NCI-H2196 treated with DMSO at 0.1 percent for 48 hours (cell line): ENCODE measurements at regions not wholly inside any gene's neighbourhood (a gene's known extent, or its start where the extent isn't known, plus 50 kb on each side); places are given as distances from the start of the nearest gene placed in this dataset.

Experiments
- DNase-seq: peaks from one replicate; lab custom pipeline; 2025; ENCODE audit not compliant: unreplicated experiment; lab: John Stamatoyannopoulos, UW

DNA sequence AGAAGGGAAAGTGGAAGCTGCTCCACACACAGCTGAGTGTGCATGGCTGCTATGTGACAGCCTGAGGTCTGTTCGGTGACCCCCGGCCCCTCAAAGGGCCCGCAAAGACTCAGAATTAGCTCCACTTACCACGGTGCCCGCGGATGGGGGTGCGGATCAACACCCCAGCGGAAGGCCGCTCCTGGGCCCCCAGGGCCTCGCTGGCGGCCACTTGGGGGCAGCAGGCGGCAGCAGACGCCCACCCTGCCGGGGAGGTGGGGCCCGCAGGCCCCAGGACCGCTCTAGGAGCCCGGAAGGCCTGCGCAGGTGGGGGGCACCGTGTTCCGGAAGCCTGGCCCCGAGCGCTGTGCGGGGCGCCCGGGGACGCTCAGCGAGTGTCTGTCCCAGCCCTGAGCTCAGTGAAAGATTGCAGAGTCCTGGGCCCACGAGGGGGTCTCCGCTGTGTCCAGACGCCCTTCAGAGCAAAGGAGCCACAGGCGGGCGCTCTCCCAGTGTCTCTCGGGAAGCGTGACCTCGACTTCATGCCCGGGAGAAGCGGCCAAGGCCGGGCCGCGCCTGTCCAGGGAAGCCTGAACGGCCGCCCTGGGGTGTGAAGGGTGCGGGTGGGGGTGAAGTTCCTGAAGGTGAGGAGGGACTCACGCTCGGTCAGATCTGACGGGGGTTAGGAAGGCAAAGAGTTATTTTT, 118.7 kb downstream of the VAPA start:
- DNase-seq: no peak

DNA sequence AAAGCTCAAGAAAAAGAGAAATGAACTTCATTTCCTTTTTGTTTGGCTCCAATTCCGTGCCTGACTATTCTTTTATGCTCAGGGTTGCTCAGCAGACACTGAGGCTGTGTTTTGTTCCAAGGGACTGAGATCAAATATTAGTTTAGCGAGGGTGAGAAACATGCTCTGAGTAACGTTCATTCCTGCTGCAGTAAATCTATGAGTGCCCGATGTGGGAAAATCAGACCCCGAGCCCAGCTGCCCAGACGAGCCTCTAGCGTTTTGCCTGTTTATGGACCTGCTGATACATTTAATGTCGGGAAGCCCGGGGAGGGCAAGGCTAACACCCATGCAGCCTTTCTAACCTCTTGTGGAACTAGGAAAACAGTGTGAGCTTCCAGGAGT, 119.2 kb downstream of the VAPA start:
- DNase-seq: no peak

DNA sequence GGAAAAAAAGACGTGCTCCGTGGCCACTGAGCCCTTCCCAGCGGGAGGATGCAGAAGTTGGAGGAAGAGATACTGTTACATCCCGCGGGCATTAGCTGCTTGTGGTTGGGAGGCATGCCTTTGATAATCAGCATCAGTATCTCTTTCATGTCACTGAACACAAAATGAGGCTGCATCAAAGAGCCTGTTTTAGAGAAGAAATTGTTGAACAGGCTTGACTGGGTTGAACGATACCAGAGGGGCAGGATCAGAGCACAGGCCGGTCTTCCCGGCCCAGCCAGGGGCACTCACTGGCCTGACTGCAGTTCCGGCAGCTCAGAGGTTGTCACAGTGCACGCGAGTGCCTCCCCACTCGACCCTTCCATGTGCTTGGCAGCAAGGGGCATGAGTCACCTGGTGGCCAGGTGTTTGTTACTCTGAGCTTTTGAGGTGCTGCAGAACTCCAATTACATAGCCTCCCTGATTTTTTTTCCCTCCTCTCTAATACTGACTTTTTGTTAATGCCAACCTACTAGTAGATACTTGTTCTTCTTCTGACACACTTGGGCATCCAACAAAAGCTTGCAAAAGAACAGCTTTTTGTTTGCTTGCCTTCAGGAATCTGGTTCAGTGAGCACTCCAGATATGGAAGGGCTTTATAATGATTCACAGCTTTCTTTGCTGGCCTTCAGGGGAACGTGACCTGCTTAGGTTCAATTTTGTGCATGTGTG, 121.6 kb downstream of the VAPA start:
- peak; percentile 93 for DNase-seq

DNA sequence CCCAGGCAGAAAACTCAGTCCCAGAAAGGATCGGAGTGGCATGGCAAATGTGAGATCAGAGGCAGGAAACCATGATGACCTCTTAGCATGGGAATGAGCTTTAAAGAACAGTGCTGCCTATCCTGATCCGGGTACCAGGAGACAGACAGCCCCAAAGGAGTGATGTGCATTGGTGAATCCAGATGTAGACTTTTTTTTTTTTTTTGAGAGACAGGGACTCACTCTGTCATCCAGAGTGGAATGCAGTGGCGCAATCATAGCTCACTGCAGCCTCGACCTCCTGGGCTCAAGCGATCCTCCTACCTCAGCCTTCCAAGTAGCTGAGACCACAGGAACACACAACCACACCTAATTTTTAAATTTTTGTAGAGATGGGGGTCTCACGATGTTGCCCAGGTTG, 122.7 kb downstream of the VAPA start:
- DNase-seq: no peak

DNA sequence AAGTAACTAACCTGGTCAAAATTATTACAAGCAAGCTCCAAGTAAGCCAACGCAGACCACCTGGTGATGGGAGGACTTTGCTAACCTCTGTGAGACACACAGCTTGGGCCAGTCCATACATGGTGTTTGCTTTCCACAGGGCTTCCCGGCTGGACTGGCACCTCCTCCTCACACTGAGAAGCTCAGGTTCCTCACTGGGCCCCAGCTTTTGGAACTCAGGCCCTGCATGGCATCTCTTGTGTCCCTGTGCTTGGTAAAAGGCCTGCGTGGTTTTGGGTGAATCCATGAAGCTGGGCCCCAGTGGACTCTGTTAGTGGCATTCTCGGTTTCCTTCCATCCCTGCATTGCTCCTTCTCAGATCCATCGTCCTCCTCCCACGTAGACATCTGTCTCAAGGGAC, 123.4 kb downstream of the VAPA start:
- no peak for DNase-seq

DNA sequence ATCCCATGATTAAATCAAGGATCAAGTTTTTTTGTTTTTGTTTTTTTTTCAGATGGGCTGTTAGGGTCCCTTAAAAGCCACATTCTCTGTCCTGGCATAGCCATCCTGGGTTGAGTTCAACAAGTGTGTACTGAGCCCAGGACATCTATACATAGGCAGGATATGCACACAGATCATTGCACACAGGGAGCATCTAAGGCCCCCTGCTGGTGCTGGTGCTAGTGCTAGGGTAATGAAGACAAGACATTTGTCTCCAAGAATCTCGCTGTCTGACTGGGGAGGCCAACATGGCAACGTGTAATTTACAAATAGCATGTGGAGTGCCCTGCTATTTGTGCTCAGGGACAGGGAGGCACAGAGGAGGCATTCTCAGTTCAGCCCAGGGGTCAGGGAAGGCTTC, 124.5 kb downstream of the VAPA start:
- DNase-seq: no peak

DNA sequence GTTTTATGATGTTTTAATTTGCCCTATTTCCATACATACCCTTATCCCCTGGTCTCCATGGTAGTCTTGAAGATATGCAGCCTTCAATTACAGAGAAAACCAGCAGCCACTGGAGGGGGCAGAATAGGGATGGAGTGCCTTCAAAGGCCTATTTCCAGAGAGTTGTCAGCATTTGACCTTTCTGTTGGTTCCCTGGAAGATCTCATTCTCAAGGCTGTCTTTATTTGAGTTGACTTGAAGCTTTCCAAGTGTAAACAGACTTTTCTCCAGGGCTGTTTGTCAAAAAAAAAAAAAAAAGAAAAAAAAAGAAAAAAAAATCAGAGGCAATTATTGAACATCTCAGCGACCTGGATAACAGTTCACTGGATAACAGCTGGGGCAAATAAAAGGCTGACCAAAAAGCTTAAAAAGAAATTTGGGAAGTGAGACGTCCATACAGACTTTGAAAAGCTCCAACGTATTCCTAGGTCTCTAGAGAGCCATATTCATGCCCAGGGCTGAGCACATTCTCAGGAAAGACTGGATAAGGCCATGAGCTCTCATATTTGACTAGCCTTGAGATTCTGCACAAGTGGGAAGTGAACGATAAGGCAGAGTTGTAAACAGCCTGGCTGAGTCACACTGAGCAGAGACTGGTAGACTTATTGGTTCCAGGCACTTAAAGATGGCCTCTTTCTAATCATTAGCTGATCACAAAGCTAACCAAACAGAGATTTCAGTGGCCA, 126.6 kb downstream of the VAPA start:
- DNase-seq: no peak

DNA sequence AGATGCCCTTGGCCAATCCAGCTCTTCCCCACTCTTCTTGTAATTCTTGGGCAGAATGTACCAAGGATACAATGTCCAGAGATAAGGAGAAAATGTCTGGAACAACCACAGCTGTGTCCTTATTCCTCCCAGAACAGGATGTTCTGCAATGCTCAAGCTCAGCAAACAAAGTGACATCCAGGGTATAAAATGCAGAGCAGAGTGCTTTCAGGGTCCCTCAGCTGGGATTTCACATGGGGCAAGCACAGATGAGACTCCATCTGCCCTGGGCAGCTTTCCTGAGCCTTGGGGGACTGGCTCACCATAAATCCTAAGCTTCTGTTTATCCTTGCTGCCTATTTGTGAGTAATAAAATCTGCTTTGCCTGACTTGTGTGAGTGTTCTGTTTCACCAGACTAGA, 127.4 kb downstream of the VAPA start:
- no peak for DNase-seq

DNA sequence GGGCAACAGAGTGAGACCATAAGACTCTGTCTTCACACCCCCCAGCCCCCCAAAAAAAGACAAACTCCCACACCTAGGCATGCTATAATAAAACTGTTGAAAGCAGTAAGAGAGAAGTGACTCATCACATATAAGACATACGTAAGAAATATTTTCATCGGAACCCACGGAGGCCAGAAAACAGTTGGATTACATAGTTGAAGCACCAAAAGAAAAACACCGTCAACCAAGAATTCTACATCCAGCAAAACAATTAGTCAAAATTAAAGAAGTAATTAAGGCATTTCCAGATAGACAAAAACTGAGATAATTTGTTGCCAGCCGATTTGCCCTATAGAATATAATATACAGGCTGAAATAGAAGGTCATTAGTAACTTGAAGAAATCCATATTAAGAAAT, 128.7 kb downstream of the VAPA start:
- DNase-seq: no peak

DNA sequence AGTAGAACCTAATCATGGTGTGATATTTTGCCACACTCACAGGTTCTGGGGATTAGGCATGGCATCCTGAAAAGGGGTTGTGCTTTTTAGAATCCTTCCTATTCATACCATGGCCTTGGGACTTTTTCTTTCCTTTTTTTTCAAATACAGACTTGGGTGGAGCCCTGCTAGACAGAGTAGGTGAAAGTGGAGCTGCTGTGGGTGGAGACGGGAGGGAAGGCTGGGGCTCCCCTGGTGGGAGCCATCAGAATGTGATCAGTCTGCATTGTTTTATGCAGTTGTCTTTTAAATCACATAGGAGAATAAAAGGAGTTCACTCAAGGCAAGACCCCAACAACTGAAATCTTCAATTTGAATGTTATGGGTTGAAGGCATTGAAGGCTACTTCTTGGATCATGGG, 130.2 kb downstream of the VAPA start:
- no peak for DNase-seq

DNA sequence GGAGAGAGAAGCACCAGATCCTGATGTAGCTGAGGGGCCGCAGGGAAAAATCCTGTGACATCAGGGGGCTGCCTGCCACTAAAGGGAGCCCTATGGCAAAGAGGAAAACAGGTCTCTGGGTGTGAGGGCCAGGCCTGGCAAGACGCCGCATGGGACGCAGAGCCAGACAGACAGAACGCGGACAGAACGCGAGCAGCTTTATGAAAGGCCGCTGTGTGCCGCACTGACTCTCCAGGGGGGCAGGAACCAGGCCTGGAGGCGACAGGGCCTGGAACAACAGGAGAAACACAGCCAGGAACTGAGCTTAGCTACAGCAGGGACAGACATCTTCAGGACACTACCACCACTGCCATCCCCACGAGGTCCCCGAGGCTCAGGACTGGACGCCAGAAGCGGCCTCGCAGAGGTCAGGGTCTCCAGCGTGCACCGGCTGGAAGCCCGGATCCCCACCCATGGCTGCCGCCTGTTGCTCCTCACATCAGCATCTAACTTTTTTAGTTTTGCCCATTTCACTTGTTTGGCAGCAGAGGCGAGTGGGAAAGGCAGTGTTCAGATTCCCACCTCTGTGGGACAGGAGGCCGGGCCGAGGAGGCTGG, 131.6 kb downstream of the VAPA start:
- DNase-seq: no peak

DNA sequence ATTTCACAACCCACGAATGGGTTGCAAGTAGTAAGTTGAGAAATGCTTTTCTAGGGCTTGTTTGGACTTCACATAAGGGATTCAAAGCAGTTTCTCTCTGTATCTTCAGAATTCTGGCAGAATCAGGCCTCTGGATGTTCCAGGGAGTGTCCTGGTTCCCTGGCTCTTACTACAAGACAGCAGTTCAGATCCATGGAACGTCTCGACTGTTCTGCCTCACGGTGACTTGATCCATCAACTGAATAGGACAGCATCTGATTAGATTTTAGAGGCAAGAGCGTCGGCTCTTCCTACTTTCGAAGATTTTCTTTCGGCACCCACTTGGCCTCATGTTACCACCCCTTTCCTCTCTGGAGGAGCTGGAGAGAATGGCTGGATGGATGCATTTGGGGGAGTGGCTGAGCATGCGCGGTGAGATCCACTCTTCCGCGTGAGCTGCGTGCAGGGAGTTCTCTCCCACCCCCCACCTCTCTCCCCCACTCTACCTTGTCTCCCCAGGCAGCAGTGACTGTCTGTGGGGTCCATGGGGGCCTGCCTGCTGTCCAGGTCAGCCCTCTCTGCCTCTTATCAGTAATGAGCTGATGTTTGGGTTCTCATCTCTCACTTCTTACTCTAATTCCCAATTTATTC, 132.5 kb downstream of the VAPA start:
- no peak for DNase-seq

DNA sequence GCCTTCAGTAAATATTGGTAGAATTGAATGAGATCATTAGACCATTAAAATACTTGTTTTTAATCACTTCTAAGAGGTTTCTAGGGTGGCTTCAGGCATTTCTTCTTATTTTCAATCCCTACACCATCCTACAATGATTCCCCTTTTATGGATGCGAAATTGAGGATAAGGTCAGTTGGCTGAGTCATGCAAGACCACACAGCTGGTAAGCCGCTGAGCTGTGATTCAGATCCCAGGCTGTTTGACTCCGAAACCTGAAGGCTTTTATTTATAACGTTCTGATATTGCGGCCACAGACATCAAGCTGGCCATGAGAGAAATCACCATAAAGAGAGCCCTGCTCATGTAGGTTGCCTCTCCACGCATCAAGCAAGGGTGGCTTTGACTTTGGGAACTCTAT, 133.4 kb downstream of the VAPA start:
- no peak for DNase-seq

DNA sequence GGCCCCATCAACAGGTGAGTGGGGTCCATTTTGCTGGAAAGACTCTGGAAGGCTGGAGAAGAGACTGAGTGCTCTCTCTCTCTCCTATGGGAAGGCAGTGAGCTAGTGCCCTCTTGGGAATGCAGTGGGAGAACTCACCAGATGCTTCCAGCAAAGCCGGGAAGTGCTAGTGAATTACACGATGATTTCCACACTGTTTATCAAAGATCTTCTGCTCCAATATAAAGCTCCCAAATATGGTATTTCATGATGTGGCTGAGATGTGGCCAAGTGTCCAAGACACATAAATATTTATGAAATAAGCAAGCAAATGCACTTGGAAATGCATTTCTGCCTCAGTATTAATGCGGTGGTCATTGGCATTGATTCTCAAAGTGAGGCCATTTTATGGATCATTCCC, 135.9 kb downstream of the VAPA start:
- no peak for DNase-seq

DNA sequence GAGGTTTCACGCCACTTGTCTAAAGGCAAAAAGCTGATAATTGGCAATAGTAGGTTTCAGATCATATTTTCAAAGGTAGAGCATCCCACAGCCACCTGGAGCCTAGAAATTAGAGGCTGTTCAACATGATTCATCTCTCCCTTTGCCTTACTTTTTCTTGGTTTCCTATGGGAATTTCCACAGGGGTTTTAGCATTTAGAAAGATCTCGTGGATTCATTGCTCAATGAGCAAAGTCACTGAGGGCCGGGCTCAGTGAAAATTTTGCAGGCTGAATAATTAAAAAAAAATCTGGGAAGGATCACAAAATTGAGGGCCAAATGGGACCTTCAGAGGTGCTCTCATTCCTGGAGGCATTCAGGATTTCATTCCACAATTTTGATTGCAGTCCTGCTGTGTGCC, 137.1 kb downstream of the VAPA start:
- no peak for DNase-seq

DNA sequence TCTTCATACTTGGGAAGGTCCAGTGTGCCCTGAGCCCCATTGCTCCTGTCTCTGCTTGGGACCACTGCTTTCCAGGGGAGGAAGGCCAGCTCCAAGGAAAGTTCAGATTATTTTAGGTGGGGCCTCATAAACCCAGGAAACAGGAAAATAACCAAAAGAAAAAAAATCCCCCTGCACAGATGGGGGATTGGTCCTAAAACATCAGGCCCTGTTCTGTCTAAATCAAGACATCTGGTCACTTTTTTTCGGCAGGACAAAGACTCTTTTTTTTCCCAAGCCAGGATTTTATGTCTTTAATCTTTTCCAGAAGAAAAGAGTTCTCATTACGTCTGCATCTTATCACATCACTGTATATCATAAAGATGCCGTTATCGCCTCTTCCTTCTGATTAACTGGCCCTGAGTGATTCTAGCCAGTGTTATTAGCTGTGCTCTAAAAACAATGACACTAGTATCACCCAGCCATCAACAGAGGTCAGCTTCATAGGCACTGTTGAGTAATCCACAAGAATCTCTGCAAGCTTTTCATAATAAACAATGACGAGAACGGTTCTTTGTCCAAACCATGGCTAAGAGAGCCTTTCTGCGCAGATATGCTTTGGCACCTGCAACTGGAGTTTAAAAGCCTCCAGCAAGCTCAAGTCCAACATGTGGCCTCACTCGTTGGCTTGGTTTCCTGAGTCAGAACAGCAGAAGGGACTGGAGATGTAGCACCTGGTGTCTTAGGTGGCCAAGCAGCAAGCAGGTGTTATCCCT, 138.2 kb downstream of the VAPA start:
- peak; percentile 56 for DNase-seq

DNA sequence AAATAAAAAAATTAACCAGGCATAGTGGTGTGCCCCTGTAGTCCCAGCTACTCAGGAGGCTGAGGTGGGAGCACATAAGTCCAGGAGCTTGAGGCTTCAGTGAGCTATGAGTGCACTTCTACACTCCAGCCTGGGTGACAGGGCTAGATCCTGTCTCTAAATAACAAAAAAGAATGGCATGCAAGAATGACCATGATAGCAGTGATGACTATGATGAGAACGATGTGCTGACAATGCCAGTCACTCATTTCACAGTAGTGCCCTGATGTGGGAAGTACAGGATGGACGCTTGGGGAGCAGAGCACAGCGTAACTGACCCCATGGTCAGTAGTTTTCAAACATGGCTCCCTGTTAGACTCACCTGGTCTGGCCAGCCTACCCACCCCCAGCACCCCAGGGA, 139.1 kb downstream of the VAPA start:
- no peak for DNase-seq

DNA sequence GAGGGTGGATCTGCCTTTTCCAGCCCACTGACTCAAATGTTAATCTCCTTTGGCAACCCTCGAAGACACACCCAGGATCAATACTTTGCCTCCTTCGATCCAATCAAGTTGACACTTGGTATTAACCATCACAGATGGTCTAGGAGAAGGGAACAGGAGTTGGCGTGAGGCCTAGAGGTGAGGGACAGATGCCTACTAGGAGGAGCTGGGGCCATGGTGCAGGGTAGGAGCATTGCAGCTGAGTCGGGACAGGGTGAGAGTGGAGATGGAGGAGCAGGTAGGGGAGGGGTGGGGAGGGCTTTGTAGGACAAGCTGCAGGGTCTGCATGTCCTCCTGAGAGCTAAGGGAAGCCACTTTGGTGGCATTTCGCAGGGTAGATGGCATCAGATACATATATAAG, 140.0 kb downstream of the VAPA start:
- no peak for DNase-seq

DNA sequence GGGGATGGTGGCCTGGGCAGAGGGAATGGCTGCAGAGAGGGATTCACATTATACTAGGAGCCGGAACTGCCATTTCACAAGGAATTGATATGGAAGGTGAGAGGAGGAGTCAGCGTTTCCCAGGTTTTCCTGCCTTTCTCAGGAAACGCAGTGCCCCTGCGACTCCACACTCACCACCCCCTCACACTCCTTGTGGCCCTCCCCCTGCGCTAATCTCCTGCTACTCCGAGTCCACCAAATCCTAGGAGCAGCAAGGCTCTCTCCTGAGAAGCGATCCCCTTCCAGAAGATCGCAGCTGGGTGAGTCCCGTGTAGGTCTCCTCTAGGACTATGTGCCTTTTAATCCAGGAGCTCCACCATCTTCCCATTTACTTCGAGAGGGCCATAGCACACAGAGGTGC, 140.6 kb downstream of the VAPA start:
- no peak for DNase-seq

DNA sequence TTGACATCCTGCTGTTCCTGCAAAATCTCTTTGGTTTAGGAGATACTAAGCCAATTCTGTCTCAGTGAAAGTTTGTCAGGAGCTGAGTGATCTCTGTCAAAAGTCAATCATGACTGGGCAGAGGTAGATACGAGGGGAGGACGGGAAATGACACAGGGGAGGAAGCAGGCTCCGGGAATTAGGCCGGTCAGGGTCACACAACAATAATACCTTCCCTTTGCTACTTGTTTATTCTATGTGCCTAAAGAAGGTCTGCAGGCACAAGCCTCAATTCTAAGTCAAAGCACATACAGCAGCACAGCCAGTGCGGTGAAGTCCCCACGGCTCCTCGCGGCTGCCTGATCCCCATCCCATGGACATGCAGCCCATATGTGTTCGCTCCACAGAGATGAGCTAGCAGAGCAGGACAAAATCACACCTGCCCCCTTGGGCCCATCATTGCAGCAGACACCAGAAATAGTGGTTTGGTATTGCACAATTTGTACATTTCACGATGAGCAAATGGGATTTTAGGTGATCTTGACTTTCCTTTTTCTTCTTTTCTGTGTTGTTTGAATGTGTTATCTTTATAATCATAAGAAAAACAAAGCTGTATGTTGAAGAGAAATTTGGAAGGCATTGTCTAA, 141.4 kb downstream of the VAPA start:
- DNase-seq: no peak
